Activated CD4-positive, alpha-beta T cell treated with anti-CD3 and anti-CD28 coated beads, Interleukin-2, amount 10 ng/mL, durations not matched to agents 24 days and 14 days (primary cell): ENCODE measurements at regions not wholly inside any gene's neighbourhood (a gene's known extent, or its start where the extent isn't known, plus 50 kb on each side); places are given as distances from the start of the nearest gene placed in this dataset.

Source experiments
- DNase-seq: peaks from one replicate; pipeline ENCODE4 v3.0.0; 2022
- H3K27ac Mint-ChIP-seq: one replicate; pipeline ENCODE4 v1.8.0; 2022; ENCODE audit warnings: mild to moderate bottlenecking, mixed read lengths
- H3K27me3 Mint-ChIP-seq: one replicate; pipeline ENCODE4 v1.8.0; 2022; ENCODE audit warnings: mixed read lengths
- H3K36me3 Mint-ChIP-seq: one replicate; pipeline ENCODE4 v1.8.0; 2022; ENCODE audit warnings: low read depth, mild to moderate bottlenecking, mixed read lengths
- H3K4me1 Mint-ChIP-seq: one replicate; pipeline ENCODE4 v1.8.0; 2021; ENCODE audit warnings: mixed read lengths
- H3K4me3 Mint-ChIP-seq: one replicate; pipeline ENCODE4 v1.8.0; 2022; ENCODE audit warnings: mild to moderate bottlenecking, moderate library complexity, mixed read lengths
- H3K9me3 Mint-ChIP-seq: one replicate; pipeline ENCODE4 v1.8.0; 2021; ENCODE audit warnings: mixed read lengths
- intact Hi-C: fragments of 100-400 bp; cut with micrococcal nuclease; formaldehyde crosslinking; loops from one replicate; pipeline ENCODE4 v1.15.1; 2023

GRCh38 chr7:47664650-47665195 lies 82.8 kb upstream of the TNS3 start:
- Mint-ChIP-seq H3K4me3 (no peak overlapping the region), H3K36me3 (no peaks in the 10 kb centered on the region), H3K27me3 (no peaks in the 10 kb centered on the region), H3K9me3 (no peaks in the 10 kb centered on the region), H3K4me1 (no peaks in the 10 kb centered on the region), H3K27ac (no peak overlapping the region)
- intact Hi-C loops, result no loop called here
- no peak for DNase-seq

GRCh38 chr7:47663851-47664250 lies 81.9 kb upstream of the TNS3 start:
- Mint-ChIP-seq H3K4me3 (no peak overlapping the region), H3K9me3 (no peaks in the 10 kb centered on the region), H3K27ac (no peak overlapping the region), H3K27me3 (no peaks in the 10 kb centered on the region), H3K4me1 (no peaks in the 10 kb centered on the region), H3K36me3 (no peaks in the 10 kb centered on the region)
- intact Hi-C loops, result no loop called here
- DNase-seq, result no peak

- DNase-seq, result no peak
- intact Hi-C loops, result no loop called here
- H3K27ac Mint-ChIP-seq, result no peak overlapping the region
- H3K4me3 Mint-ChIP-seq, result no peak overlapping the region
- no peaks in the 10 kb centered on the region for H3K4me1 Mint-ChIP-seq
- no peaks in the 10 kb centered on the region for H3K9me3 Mint-ChIP-seq
- H3K27me3 Mint-ChIP-seq, result no peaks in the 10 kb centered on the region
- no peaks in the 10 kb centered on the region for H3K36me3 Mint-ChIP-seq
Observed at GRCh38 chr7:47663213-47663612, 81.3 kb upstream of the TNS3 start.

GRCh38 chr7:47661051-47661714 lies 79.3 kb upstream of the TNS3 start:
- no peaks in the 10 kb centered on the region for H3K36me3 Mint-ChIP-seq
- no peak overlapping the region for H3K27ac Mint-ChIP-seq
- no peak overlapping the region for H3K4me3 Mint-ChIP-seq
- H3K4me1 Mint-ChIP-seq, result no peaks in the 10 kb centered on the region
- no peak for DNase-seq
- H3K9me3 Mint-ChIP-seq, result no peaks in the 10 kb centered on the region
- intact Hi-C loops, result no loop called here
- no peaks in the 10 kb centered on the region for H3K27me3 Mint-ChIP-seq

GRCh38 chr7:47659664-47660462 lies 78.0 kb upstream of the TNS3 start:
- H3K27me3 Mint-ChIP-seq, result no peaks in the 10 kb centered on the region
- no peak overlapping the region for H3K4me3 Mint-ChIP-seq
- H3K9me3 Mint-ChIP-seq, result no peaks in the 10 kb centered on the region
- intact Hi-C loops, result no loop called here
- H3K36me3 Mint-ChIP-seq, result no peaks in the 10 kb centered on the region
- H3K4me1 Mint-ChIP-seq, result no peaks in the 10 kb centered on the region
- no peak overlapping the region for H3K27ac Mint-ChIP-seq
- DNase-seq, result no peak

GRCh38 chr7:47658886-47659635 lies 77.2 kb upstream of the TNS3 start:
- no peaks in the 10 kb centered on the region for H3K4me1 Mint-ChIP-seq
- intact Hi-C loops, result no loop called here
- H3K27me3 Mint-ChIP-seq, result no peaks in the 10 kb centered on the region
- no peak overlapping the region for H3K4me3 Mint-ChIP-seq
- no peak overlapping the region for H3K27ac Mint-ChIP-seq
- H3K36me3 Mint-ChIP-seq, result no peaks in the 10 kb centered on the region
- H3K9me3 Mint-ChIP-seq, result no peaks in the 10 kb centered on the region
- DNase-seq, result no peak

- intact Hi-C loops, result no loop called here
- Mint-ChIP-seq H3K36me3 (no peaks in the 10 kb centered on the region), H3K27ac (no peak overlapping the region), H3K4me1 (no peaks in the 10 kb centered on the region), H3K9me3 (no peaks in the 10 kb centered on the region), H3K27me3 (no peaks in the 10 kb centered on the region), H3K4me3 (no peak overlapping the region)
- DNase-seq, result no peak
Observed at GRCh38 chr7:47657126-47657525, 75.2 kb upstream of the TNS3 start.

GRCh38 chr7:47654672-47655298 lies 72.9 kb upstream of the TNS3 start:
- Mint-ChIP-seq H3K9me3 (no peaks in the 10 kb centered on the region), H3K4me3 (no peak overlapping the region), H3K4me1 (no peaks in the 10 kb centered on the region), H3K36me3 (no peaks in the 10 kb centered on the region), H3K27me3 (no peaks in the 10 kb centered on the region), H3K27ac (no peak overlapping the region)
- DNase-seq, result no peak
- intact Hi-C loops, result no loop called here

GRCh38 chr7:47653550-47654411 lies 71.9 kb upstream of the TNS3 start:
- Mint-ChIP-seq H3K4me3 (no peak overlapping the region), H3K4me1 (no peaks in the 10 kb centered on the region), H3K36me3 (no peaks in the 10 kb centered on the region)

GRCh38 chr7:47652591-47652990 lies 70.7 kb upstream of the TNS3 start:
- no peak for DNase-seq
- peaks cover under 1% of the 10 kb centered on the region for H3K4me1 Mint-ChIP-seq
- H3K9me3 Mint-ChIP-seq, result no peaks in the 10 kb centered on the region
- no peak overlapping the region for H3K4me3 Mint-ChIP-seq
- no peak overlapping the region for H3K27ac Mint-ChIP-seq
- H3K36me3 Mint-ChIP-seq, result no peaks in the 10 kb centered on the region
- no peaks in the 10 kb centered on the region for H3K27me3 Mint-ChIP-seq
- intact Hi-C loops, result no loop called here

More at GRCh38 chr7:47653550-47654411, 71.9 kb upstream of the TNS3 start:
- Mint-ChIP-seq H3K27me3 (no peaks in the 10 kb centered on the region), H3K27ac (no peak overlapping the region), H3K9me3 (no peaks in the 10 kb centered on the region)
- intact Hi-C loops, result no loop called here
- no peak for DNase-seq

GRCh38 chr7:47651355-47652317 lies 69.7 kb upstream of the TNS3 start:
- no peak overlapping the region for H3K27ac Mint-ChIP-seq
- intact Hi-C loops, result no loop called here
- no peaks in the 10 kb centered on the region for H3K36me3 Mint-ChIP-seq
- H3K4me3 Mint-ChIP-seq, result no peak overlapping the region
- H3K27me3 Mint-ChIP-seq, result no peaks in the 10 kb centered on the region
- no peaks in the 10 kb centered on the region for H3K9me3 Mint-ChIP-seq
- peaks cover 9% of the 10 kb centered on the region for H3K4me1 Mint-ChIP-seq
- DNase-seq, result no peak

GRCh38 chr7:47649919-47650318 lies 68.0 kb upstream of the TNS3 start:
- Mint-ChIP-seq H3K36me3 (no peaks in the 10 kb centered on the region), H3K4me1 (peaks cover 10% of the 10 kb centered on the region), H3K9me3 (peaks cover 4% of the 10 kb centered on the region), H3K27ac (no peak overlapping the region), H3K4me3 (no peak overlapping the region), H3K27me3 (no peaks in the 10 kb centered on the region)
- no peak for DNase-seq
- intact Hi-C loops, result no loop called here
